ENCODE measurements at regions not wholly inside any gene's neighbourhood (a gene's known extent, or its start where the extent isn't known, plus 50 kb on each side); places are given as distances from the start of the nearest gene placed in this dataset.
"Not testable (repeated sequence)": the region's sequence is repeated elsewhere in the genome, so short reads cannot be mapped to it uniquely, and the experiment has no call there.

- DNase-seq (ENCODE audit: low spot score): peak; percentile 58
Measured at GRCh38 chr7:52260046-52260665, 775.3 kb upstream of the POM121L12 start.

- DNase-seq (ENCODE audit: low spot score): no peak
Measured at GRCh38 chr7:52257890-52258289, 777.5 kb upstream of the POM121L12 start.

- DNase-seq (ENCODE audit: low spot score): no peak
Measured at GRCh38 chr7:52254396-52255010, 780.9 kb upstream of the POM121L12 start.

- DNase-seq (ENCODE audit: low spot score): no peak
Measured at GRCh38 chr7:52253953-52254352, 781.5 kb upstream of the POM121L12 start.

GRCh38 chr7:52249741-52250140 lies 785.7 kb upstream of the POM121L12 start:
- no peak for DNase-seq (ENCODE audit: low spot score)

GRCh38 chr7:52247518-52247917 lies 787.9 kb upstream of the POM121L12 start:
- no peak for DNase-seq (ENCODE audit: low spot score)

- no peak for DNase-seq (ENCODE audit: low spot score)
Measured at GRCh38 chr7:52243685-52244084, 791.7 kb upstream of the POM121L12 start.

GRCh38 chr7:52233248-52233647 lies 802.2 kb upstream of the POM121L12 start:
- DNase-seq (ENCODE audit: low spot score): no peak

- no peak for DNase-seq (ENCODE audit: low spot score)
Measured at GRCh38 chr7:52211930-52212329, 823.5 kb upstream of the POM121L12 start.

- DNase-seq (ENCODE audit: low spot score): no peak
Measured at GRCh38 chr7:52209614-52210013, 825.8 kb upstream of the POM121L12 start.

GRCh38 chr7:52197221-52197620 lies 838.2 kb upstream of the POM121L12 start:
- DNase-seq (ENCODE audit: low spot score): no peak

- DNase-seq (ENCODE audit: low spot score): no peak
Measured at GRCh38 chr7:52195664-52196063, 839.8 kb upstream of the POM121L12 start.

- no peak for DNase-seq (ENCODE audit: low spot score)
Measured at GRCh38 chr7:52189153-52189778, 846.2 kb upstream of the POM121L12 start.

GRCh38 chr7:52184006-52184703 lies 851.3 kb upstream of the POM121L12 start:
- no peak for DNase-seq (ENCODE audit: low spot score)

GRCh38 chr7:52179934-52180333 lies 855.5 kb upstream of the POM121L12 start:
- DNase-seq (ENCODE audit: low spot score): no peak

GRCh38 chr7:52168085-52168484 lies 851.5 kb upstream of the COBL start:
- DNase-seq (ENCODE audit: low spot score): peak; percentile 48

GRCh38 chr7:52163311-52163710 lies 846.7 kb upstream of the COBL start:
- DNase-seq (ENCODE audit: low spot score): no peak

- DNase-seq (ENCODE audit: low spot score): no peak
Measured at GRCh38 chr7:52161483-52161882, 844.9 kb upstream of the COBL start.

GRCh38 chr7:52159421-52159820 lies 842.8 kb upstream of the COBL start:
- DNase-seq (ENCODE audit: low spot score): not testable (repeated sequence)

GRCh38 chr7:52154382-52154781 lies 837.8 kb upstream of the COBL start:
- DNase-seq (ENCODE audit: low spot score): no peak

GRCh38 chr7:52151559-52151958 lies 835.0 kb upstream of the COBL start:
- DNase-seq (ENCODE audit: low spot score): no peak

- DNase-seq (ENCODE audit: low spot score): no peak
Measured at GRCh38 chr7:52150952-52151351, 834.3 kb upstream of the COBL start.

All from D341Med (cell line).